ENCODE measurements at regions not wholly inside any gene's neighbourhood (a gene's known extent, or its start where the extent isn't known, plus 50 kb on each side); places are given as distances from the start of the nearest gene placed in this dataset.

DNA sequence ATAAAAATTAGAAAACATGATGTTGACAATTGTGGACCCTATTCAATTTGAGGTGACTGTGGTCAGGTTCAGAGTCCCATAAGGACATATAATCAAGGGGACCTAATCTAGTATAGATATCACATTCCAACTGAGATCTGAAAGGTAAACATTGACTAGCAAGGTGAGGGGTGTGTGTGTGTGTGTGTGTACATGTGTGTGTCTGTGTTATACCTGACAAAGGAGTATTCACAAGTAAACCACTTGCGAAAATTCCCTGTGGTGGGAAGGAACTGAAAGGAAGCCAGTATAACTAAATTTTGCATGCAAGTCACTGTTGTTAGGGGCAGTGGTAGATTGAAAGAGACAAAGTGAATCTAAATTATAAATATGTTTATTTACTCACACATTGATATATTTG, 723.7 kb downstream of the COL12A1 start:
- ATAC-seq (no peak), FAIRE-seq (no peak), DNase-seq (ENCODE audit: low spot score) (no peak)
- H3K27me3 ChIP-seq (ENCODE audit: control insufficient read depth in 1 of 2, insufficient read depth in 2 of 2, low read length in 2 of 2), result no peaks in the 10 kb centered on the region
- in situ Hi-C loops (cut with HindIII; ENCODE audit: extremely low pct_ligation_motif_present, low pct_unique_long_range_greater_than_20kb) (no loop called here), intact Hi-C loops (cut with micrococcal nuclease; ENCODE audit: unreplicated experiment) (no loop called here)
- no peak overlapping the region for H3K4me2 ChIP-seq (ENCODE audit: low read depth, low read length)
- H3K4me3 ChIP-seq (replicated peaks in 1 of 3; ENCODE audit: insufficient read depth in 1 of 3, low read depth in 2 of 3, low read length in 3 of 3), result no peak overlapping the region
- BruUV-seq (replicated peaks), result no TSS peak
- ChIA-PET POLR2A (no interaction called here), CTCF (ENCODE audit: low intra/inter-chr PET ratio, low total read pairs) (no interaction called here)
- TF ChIP-seq ZNF160 (CRISPR knock-in tag; IDR thresholded peaks at IDR 0.05), result no peak
- no peak for TF ChIP-seq HDAC6 (IDR thresholded peaks at IDR 0.05; ENCODE audit: low read depth, low read length)
- no peak for TF ChIP-seq POLR2A (IDR thresholded peaks at IDR 0.05; ENCODE audit: insufficient read depth in 1 of 2, low read depth in 2 of 2, low read length in 2 of 2)
- TF ChIP-seq, protein P1, sequence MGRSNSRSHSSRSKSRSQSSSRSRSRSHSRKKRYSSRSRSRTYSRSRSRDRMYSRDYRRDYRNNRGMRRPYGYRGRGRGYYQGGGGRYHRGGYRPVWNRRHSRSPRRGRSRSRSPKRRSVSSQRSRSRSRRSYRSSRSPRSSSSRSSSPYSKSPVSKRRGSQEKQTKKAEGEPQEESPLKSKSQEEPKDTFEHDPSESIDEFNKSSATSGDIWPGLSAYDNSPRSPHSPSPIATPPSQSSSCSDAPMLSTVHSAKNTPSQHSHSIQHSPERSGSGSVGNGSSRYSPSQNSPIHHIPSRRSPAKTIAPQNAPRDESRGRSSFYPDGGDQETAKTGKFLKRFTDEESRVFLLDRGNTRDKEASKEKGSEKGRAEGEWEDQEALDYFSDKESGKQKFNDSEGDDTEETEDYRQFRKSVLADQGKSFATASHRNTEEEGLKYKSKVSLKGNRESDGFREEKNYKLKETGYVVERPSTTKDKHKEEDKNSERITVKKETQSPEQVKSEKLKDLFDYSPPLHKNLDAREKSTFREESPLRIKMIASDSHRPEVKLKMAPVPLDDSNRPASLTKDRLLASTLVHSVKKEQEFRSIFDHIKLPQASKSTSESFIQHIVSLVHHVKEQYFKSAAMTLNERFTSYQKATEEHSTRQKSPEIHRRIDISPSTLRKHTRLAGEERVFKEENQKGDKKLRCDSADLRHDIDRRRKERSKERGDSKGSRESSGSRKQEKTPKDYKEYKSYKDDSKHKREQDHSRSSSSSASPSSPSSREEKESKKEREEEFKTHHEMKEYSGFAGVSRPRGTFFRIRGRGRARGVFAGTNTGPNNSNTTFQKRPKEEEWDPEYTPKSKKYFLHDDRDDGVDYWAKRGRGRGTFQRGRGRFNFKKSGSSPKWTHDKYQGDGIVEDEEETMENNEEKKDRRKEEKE (IDR thresholded peaks at IDR 0.05), result no peak
- no peak for TF ChIP-seq HIVEP1 (CRISPR knock-in tag; IDR thresholded peaks at IDR 0.05)
- TF ChIP-seq, protein P2, sequence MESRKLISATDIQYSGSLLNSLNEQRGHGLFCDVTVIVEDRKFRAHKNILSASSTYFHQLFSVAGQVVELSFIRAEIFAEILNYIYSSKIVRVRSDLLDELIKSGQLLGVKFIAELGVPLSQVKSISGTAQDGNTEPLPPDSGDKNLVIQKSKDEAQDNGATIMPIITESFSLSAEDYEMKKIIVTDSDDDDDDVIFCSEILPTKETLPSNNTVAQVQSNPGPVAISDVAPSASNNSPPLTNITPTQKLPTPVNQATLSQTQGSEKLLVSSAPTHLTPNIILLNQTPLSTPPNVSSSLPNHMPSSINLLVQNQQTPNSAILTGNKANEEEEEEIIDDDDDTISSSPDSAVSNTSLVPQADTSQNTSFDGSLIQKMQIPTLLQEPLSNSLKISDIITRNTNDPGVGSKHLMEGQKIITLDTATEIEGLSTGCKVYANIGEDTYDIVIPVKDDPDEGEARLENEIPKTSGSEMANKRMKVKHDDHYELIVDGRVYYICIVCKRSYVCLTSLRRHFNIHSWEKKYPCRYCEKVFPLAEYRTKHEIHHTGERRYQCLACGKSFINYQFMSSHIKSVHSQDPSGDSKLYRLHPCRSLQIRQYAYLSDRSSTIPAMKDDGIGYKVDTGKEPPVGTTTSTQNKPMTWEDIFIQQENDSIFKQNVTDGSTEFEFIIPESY (CRISPR knock-in tag; IDR thresholded peaks at IDR 0.05), result no peak
- TF ChIP-seq ZNF121 (CRISPR knock-in tag; IDR thresholded peaks at IDR 0.05), result no peak
- no peak for TF ChIP-seq MAZ (IDR thresholded peaks at IDR 0.05; ENCODE audit: borderline replicate concordance, low read depth, low read length)
- no peak for TF ChIP-seq MAZ (CRISPR knock-in tag; IDR thresholded peaks at IDR 0.05; ENCODE audit: low read depth)
- TF ChIP-seq SKI (IDR thresholded peaks at IDR 0.05; ENCODE audit: partially characterized antibody), result no peak
- no peak for TF ChIP-seq U2AF2 (IDR thresholded peaks at IDR 0.05; ENCODE audit: low read depth, low read length)
- no peak for TF ChIP-seq SAFB2 (CRISPR knock-in tag; IDR thresholded peaks at IDR 0.05; ENCODE audit: borderline replicate concordance, low read depth)
- TF ChIP-seq NFIC (IDR thresholded peaks at IDR 0.05; ENCODE audit: low read length), result no peak
- TF ChIP-seq PHF5A (CRISPR knock-in tag; IDR thresholded peaks at IDR 0.05; ENCODE audit: low read depth, unreplicated experiment), result no peak
- TF ChIP-seq POLR2AphosphoS5 (IDR thresholded peaks at IDR 0.05; ENCODE audit: low read depth, low read length), result no peak
- no peak for TF ChIP-seq MEIS2 (CRISPR knock-in tag; IDR thresholded peaks at IDR 0.05)
- no peak for TF ChIP-seq SRF (IDR thresholded peaks at IDR 0.05; ENCODE audit: low read depth, low read length)
- TF ChIP-seq, protein P3, sequence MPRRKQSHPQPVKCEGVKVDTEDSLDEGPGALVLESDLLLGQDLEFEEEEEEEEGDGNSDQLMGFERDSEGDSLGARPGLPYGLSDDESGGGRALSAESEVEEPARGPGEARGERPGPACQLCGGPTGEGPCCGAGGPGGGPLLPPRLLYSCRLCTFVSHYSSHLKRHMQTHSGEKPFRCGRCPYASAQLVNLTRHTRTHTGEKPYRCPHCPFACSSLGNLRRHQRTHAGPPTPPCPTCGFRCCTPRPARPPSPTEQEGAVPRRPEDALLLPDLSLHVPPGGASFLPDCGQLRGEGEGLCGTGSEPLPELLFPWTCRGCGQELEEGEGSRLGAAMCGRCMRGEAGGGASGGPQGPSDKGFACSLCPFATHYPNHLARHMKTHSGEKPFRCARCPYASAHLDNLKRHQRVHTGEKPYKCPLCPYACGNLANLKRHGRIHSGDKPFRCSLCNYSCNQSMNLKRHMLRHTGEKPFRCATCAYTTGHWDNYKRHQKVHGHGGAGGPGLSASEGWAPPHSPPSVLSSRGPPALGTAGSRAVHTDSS (CRISPR knock-in tag; conservative IDR thresholded peaks at IDR 0.05), result no peak
- TF ChIP-seq RFX5 (IDR thresholded peaks at IDR 0.05; ENCODE audit: low read depth, low read length), result no peak
- no peak for TF ChIP-seq HMG20B (CRISPR knock-in tag; conservative IDR thresholded peaks at IDR 0.05)
- no peaks in the 10 kb centered on the region for H3K9me3 ChIP-seq (ENCODE audit: low read length)
- no peaks in the 10 kb centered on the region for H3K79me2 ChIP-seq (ENCODE audit: insufficient read depth, low read length)
- no peaks in the 10 kb centered on the region for H3K36me3 ChIP-seq (replicated peaks in 1 of 2; ENCODE audit: control insufficient read depth in 1 of 2, insufficient read depth in 2 of 2, low read length in 2 of 2)
- no peak overlapping the region for H3K9ac ChIP-seq (ENCODE audit: insufficient read depth, low read depth, low read length)
- H2AFZ ChIP-seq (ENCODE audit: low read length), result no peak overlapping the region
- 27% methylated on average over 1 of the region's 1 CpG for WGBS (ENCODE audit: low lambda C conversion rate)
- H3K4me1 ChIP-seq (ENCODE audit: insufficient read depth, low read length), result no peaks in the 10 kb centered on the region
- no peak overlapping the region for H3K27ac ChIP-seq (ENCODE audit: extremely low read length, insufficient read depth, low read length)
- H4K20me1 ChIP-seq (ENCODE audit: insufficient read depth, low read length), result no peaks in the 10 kb centered on the region

Data from HepG2 (cell line).